Testis (tissue), 2 donors: ENCODE measurements at regions not wholly inside any gene's neighbourhood (a gene's known extent, or its start where the extent isn't known, plus 50 kb on each side); places are given as distances from the start of the nearest gene placed in this dataset.

Experiments used
- DNase-seq: peaks from one replicate; pipeline ENCODE4 v3.0.0-alpha.2; 2019
- H3K27ac ChIP-seq, 2 donors: fragments of 200-600 bp; sonication (generic); one replicate each; pipeline ENCODE4 v1.5.1; 2019
- H3K27me3 ChIP-seq: fragments of 200-600 bp; sonication (generic); one replicate; pipeline ENCODE4 v1.5.1; 2019
- H3K36me3 ChIP-seq: fragments of 200-600 bp; sonication (generic); one replicate; pipeline ENCODE4 v1.5.1; 2017; ENCODE audit warnings: low read depth; ENCODE audit errors: missing control alignments
- H3K4me1 ChIP-seq: fragments of 200-600 bp; sonication (generic); one replicate; pipeline ENCODE4 v1.5.1; 2019
- H3K4me3 ChIP-seq, 2 donors: fragments of 200-600 bp; sonication (generic); one replicate each; pipeline ENCODE4 v1.5.1; 2017 to 2019
- H3K9me3 ChIP-seq: fragments of 200-600 bp; sonication (generic); one replicate; pipeline ENCODE4 v1.5.1; 2017
- POLR2A ChIP-seq: fragments of 450-650 bp; IDR thresholded peaks from one replicate; pipeline ENCODE4 v1.6.1; 2017; ENCODE audit warnings: antibody characterized with exemption, mild to moderate bottlenecking, moderate library complexity
- WGBS, 2 donors: methylation state at CpG; one replicate each; pipeline ENCODE4 v1.1.5; 2018; 5-methylcytosine and 5-hydroxymethylcytosine counted together
- intact Hi-C: fragments of 100-400 bp; cut with DNase I; formaldehyde crosslinking; loops from one replicate; pipeline ENCODE4 v1.15.1; 2023; ENCODE audit warnings: low total_unique reads
- TF ChIP-seq, protein P1 (sequence below), 3 experiments: fragments of 450-650 bp in 2 of 3; fragments of 200-600 bp in 1 of 3; sonication (generic) in 1 of 3; IDR thresholded peaks; one replicate each; pipeline ENCODE4 v1.5.1; 2016 to 2019; ENCODE audit warnings: antibody characterized with exemption in 3 of 3, mild to moderate bottlenecking in 2 of 3, moderate library complexity in 1 of 3

GRCh38 chr18:34385311-34385710 lies 160.6 kb upstream of the NOL4 start:
- H3K27me3 ChIP-seq, result no peaks in the 10 kb centered on the region
- no peaks in the 10 kb centered on the region for H3K36me3 ChIP-seq
- intact Hi-C loops, result no loop called here
- DNase-seq, result no peak
- no peaks in the 10 kb centered on the region for H3K9me3 ChIP-seq
- no peak overlapping the region for H3K4me3 ChIP-seq
- no peak for TF ChIP-seq POLR2A
- TF ChIP-seq, protein P1, sequence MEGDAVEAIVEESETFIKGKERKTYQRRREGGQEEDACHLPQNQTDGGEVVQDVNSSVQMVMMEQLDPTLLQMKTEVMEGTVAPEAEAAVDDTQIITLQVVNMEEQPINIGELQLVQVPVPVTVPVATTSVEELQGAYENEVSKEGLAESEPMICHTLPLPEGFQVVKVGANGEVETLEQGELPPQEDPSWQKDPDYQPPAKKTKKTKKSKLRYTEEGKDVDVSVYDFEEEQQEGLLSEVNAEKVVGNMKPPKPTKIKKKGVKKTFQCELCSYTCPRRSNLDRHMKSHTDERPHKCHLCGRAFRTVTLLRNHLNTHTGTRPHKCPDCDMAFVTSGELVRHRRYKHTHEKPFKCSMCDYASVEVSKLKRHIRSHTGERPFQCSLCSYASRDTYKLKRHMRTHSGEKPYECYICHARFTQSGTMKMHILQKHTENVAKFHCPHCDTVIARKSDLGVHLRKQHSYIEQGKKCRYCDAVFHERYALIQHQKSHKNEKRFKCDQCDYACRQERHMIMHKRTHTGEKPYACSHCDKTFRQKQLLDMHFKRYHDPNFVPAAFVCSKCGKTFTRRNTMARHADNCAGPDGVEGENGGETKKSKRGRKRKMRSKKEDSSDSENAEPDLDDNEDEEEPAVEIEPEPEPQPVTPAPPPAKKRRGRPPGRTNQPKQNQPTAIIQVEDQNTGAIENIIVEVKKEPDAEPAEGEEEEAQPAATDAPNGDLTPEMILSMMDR (IDR thresholded peaks at IDR 0.05), result no peak
- H3K4me1 ChIP-seq, result no peaks in the 10 kb centered on the region
- H3K27ac ChIP-seq, result no peak overlapping the region

- DNase-seq, result no peak
- intact Hi-C loops, result no loop called here
- Histone ChIP-seq H3K4me1 (no peaks in the 10 kb centered on the region), H3K36me3 (no peaks in the 10 kb centered on the region), H3K27ac (no peak overlapping the region), H3K9me3 (no peaks in the 10 kb centered on the region), H3K4me3 (no peak overlapping the region), H3K27me3 (no peaks in the 10 kb centered on the region)
- TF ChIP-seq, protein P1 (IDR thresholded peaks at IDR 0.05), result no peak
- no peak for TF ChIP-seq POLR2A
- 87 to 93% methylated on average over 6 of the region's 6 CpGs for WGBS, 2 donors
Observed at GRCh38 chr18:34386803-34387202, 162.1 kb upstream of the NOL4 start.

GRCh38 chr18:34397286-34397896 lies 172.7 kb upstream of the NOL4 start:
- WGBS, 2 donors, result 81 to 84% methylated on average over 2 of the region's 2 CpGs
- Histone ChIP-seq H3K36me3 (no peaks in the 10 kb centered on the region), H3K4me3 (no peak overlapping the region), H3K4me1 (no peaks in the 10 kb centered on the region), H3K27ac (no peak overlapping the region), H3K27me3 (no peaks in the 10 kb centered on the region), H3K9me3 (no peaks in the 10 kb centered on the region)
- DNase-seq, result no peak
- intact Hi-C loops, result no loop called here
- TF ChIP-seq POLR2A, result no peak
- TF ChIP-seq, protein P1 (IDR thresholded peaks at IDR 0.05), result no peak

- Histone ChIP-seq H3K27ac (no peak overlapping the region), H3K9me3 (no peaks in the 10 kb centered on the region), H3K4me1 (no peaks in the 10 kb centered on the region), H3K4me3 (no peak overlapping the region), H3K27me3 (no peaks in the 10 kb centered on the region), H3K36me3 (no peaks in the 10 kb centered on the region)
- no peak for DNase-seq
- intact Hi-C loops, result no loop called here
- WGBS, 2 donors, result 69 to 77% methylated on average over 3 of the region's 3 CpGs
- no peak for TF ChIP-seq POLR2A
- TF ChIP-seq, protein P1 (IDR thresholded peaks at IDR 0.05), result no peak
Observed at GRCh38 chr18:34399892-34400291, 175.2 kb upstream of the NOL4 start.

GRCh38 chr18:34400834-34401233 lies 176.1 kb upstream of the NOL4 start:
- TF ChIP-seq, protein P1 (IDR thresholded peaks at IDR 0.05), result no peak
- no peak for TF ChIP-seq POLR2A

More at GRCh38 chr18:34400834-34401233, 176.1 kb upstream of the NOL4 start:
- Histone ChIP-seq H3K36me3 (no peaks in the 10 kb centered on the region), H3K27ac (no peak overlapping the region), H3K4me1 (no peaks in the 10 kb centered on the region), H3K27me3 (no peaks in the 10 kb centered on the region), H3K9me3 (no peaks in the 10 kb centered on the region), H3K4me3 (no peak overlapping the region)
- intact Hi-C loops, result no loop called here
- no peak for DNase-seq
- 42 to 47% methylated on average over 1 of the region's 1 CpG for WGBS, 2 donors
